ENCODE measurements at regions not wholly inside any gene's neighbourhood (a gene's known extent, or its start where the extent isn't known, plus 50 kb on each side); places are given as distances from the start of the nearest gene placed in this dataset.

- no peak for TF ChIP-seq CTCF (IDR thresholded peaks at IDR 0.05)
- no peak for TF ChIP-seq POLR2A (IDR thresholded peaks at IDR 0.05)
- TF ChIP-seq POLR2AphosphoS5 (IDR thresholded peaks at IDR 0.05), result no peak
- TF ChIP-seq EP300 (IDR thresholded peaks at IDR 0.05), result no peak
Observed at GRCh38 chr2:38138419-38138818, 62.5 kb upstream of the CYP1B1 start.

All from gastroesophageal sphincter (tissue), 3 donors.